ENCODE measurements at regions not wholly inside any gene's neighbourhood (a gene's known extent, or its start where the extent isn't known, plus 50 kb on each side); places are given as distances from the start of the nearest gene placed in this dataset.

DNA sequence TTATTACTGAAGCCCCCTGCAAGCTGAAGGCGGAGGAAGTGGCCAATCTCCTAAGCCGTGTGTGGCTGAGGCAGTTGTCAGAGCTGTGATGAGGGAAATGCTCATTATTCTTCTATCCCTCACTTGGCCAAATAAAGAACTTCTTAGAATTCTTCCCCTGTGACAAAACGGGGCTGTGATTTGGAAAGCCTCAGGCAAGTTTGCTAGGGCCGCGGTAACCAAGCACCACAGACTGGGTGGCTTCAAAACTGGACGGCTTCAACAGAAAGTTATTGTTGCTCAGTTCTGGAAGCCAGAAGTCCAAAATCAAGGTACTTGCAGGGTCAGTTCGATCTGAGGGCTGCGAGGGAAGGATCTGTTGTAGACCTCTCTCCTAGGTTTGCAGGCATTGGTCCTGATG is 72.3 kb upstream of the STEAP1B start (continued):
- TF ChIP-seq CHD7 (IDR thresholded peaks at IDR 0.05; ENCODE audit: insufficient replicate concordance, low read length) (no peak), TBP (IDR thresholded peaks at IDR 0.05; ENCODE audit: low read depth, low read length) (no peak), JUND (IDR thresholded peaks at IDR 0.05; ENCODE audit: low read length) (no peak), SP2 (IDR thresholded peaks at IDR 0.05; ENCODE audit: low read length) (no peak), YY1 (IDR thresholded peaks at IDR 0.05; ENCODE audit: low read depth, low read length) (no peak)
